Thymus (tissue), 11 donors: ENCODE measurements at regions not wholly inside any gene's neighbourhood (a gene's known extent, or its start where the extent isn't known, plus 50 kb on each side); places are given as distances from the start of the nearest gene placed in this dataset.

ENCODE experiments used
- DNase-seq, 9 donors: peaks; one replicate each; pipeline ENCODE4 v3.0.0-alpha.2; 2013; ENCODE audit warnings: low spot score in 9 of 9, low read depth in 6 of 9, missing footprints in 1 of 9
- H3K27ac ChIP-seq, 2 donors: one replicate each; pipeline ENCODE4 v1.5.1; 2013; ENCODE audit warnings: control low read depth in 1 of 2, low read depth in 1 of 2, low read length in 1 of 2, mild to moderate bottlenecking in 1 of 2, moderate library complexity in 1 of 2
- H3K27me3 ChIP-seq, 2 donors: one replicate each; pipeline ENCODE4 v1.5.1; 2013; ENCODE audit warnings: low read length in 1 of 2; ENCODE audit not compliant: control insufficient read depth in 2 of 2, insufficient read depth in 1 of 2
- H3K36me3 ChIP-seq, 2 donors: one replicate each; pipeline ENCODE4 v1.5.1; 2013; ENCODE audit warnings: low read length in 1 of 2, mild to moderate bottlenecking in 1 of 2, moderate library complexity in 1 of 2; ENCODE audit not compliant: control insufficient read depth in 2 of 2, insufficient read depth in 2 of 2
- H3K4me1 ChIP-seq, 2 donors: one replicate each; pipeline ENCODE4 v1.5.1; 2013; ENCODE audit warnings: low read length in 2 of 2; ENCODE audit not compliant: control insufficient read depth in 2 of 2, insufficient read depth in 2 of 2
- H3K4me3 ChIP-seq, 2 donors: one replicate each; pipeline ENCODE4 v1.5.1; 2013; ENCODE audit warnings: low read length in 2 of 2, control low read depth in 1 of 2, mild to moderate bottlenecking in 1 of 2
- H3K9me3 ChIP-seq, 2 donors: one replicate each; pipeline ENCODE4 v1.5.1; 2013; ENCODE audit warnings: low read length in 1 of 2, mild to moderate bottlenecking in 1 of 2; ENCODE audit not compliant: control insufficient read depth in 2 of 2, insufficient read depth in 1 of 2
- WGBS: extraction: QIAGEN DNeasy Blood & Tissue Kit; methylation state at CpG from one replicate; pipeline ENCODE4 v1.1.7; 2013; 5-methylcytosine and 5-hydroxymethylcytosine counted together
- donor health status: healthy.

- no peak for DNase-seq
- Histone ChIP-seq H3K27me3 (peaks cover 0 to 2% of the 10 kb centered on the region in 2 donors), H3K27ac (no peak overlapping the region), H3K4me3 (no peak overlapping the region), H3K9me3 (no peaks in the 10 kb centered on the region), H3K4me1 (peaks cover 0 to 10% of the 10 kb centered on the region in 2 donors), H3K36me3 (no peaks in the 10 kb centered on the region)
- 85% methylated on average over 7 of the region's 7 CpGs for WGBS
These were observed 53.9 kb upstream of the SHISAL1 start for GRCh38 chr22:44366372-44367300.

GRCh38 chr22:44365832-44366231 is 53.1 kb upstream of the SHISAL1 start:
- 86% methylated on average over 9 of the region's 9 CpGs for WGBS
- Histone ChIP-seq H3K27me3 (peaks cover 0 to 2% of the 10 kb centered on the region in 2 donors), H3K4me1 (peaks cover 0 to 10% of the 10 kb centered on the region in 2 donors), H3K27ac (no peak overlapping the region), H3K4me3 (no peak overlapping the region), H3K9me3 (no peaks in the 10 kb centered on the region), H3K36me3 (no peaks in the 10 kb centered on the region)
- DNase-seq = no peak

- Histone ChIP-seq H3K9me3 (no peaks in the 10 kb centered on the region), H3K27ac (no peak overlapping the region), H3K4me1 (peaks cover 0 to 10% of the 10 kb centered on the region in 2 donors), H3K4me3 (no peak overlapping the region), H3K27me3 (peaks cover 0 to 2% of the 10 kb centered on the region in 2 donors), H3K36me3 (no peaks in the 10 kb centered on the region)
- no peak for DNase-seq
- WGBS = 86% methylated on average over 9 of the region's 9 CpGs
These were observed 52.4 kb upstream of the SHISAL1 start for GRCh38 chr22:44365191-44365590.

GRCh38 chr22:44364751-44365130 is 52.0 kb upstream of the SHISAL1 start:
- WGBS = 76% methylated on average over 12 of the region's 12 CpGs
- no peak for DNase-seq

GRCh38 chr22:44363980-44364750 is 51.4 kb upstream of the SHISAL1 start:
- H3K36me3 ChIP-seq = no peaks in the 10 kb centered on the region
- peaks cover 0 to 10% of the 10 kb centered on the region in 2 donors for H3K4me1 ChIP-seq
- DNase-seq = no peak
- H3K4me3 ChIP-seq = no peak overlapping the region
- H3K27me3 ChIP-seq = peaks cover 0 to 2% of the 10 kb centered on the region in 2 donors
- WGBS = 82% methylated on average over 11 of the region's 11 CpGs
- H3K9me3 ChIP-seq = no peaks in the 10 kb centered on the region
- no peak overlapping the region for H3K27ac ChIP-seq

More at GRCh38 chr22:44364751-44365130, 52.0 kb upstream of the SHISAL1 start:
- H3K27me3 ChIP-seq = peaks cover 0 to 2% of the 10 kb centered on the region in 2 donors
- no peak overlapping the region for H3K27ac ChIP-seq
- H3K4me1 ChIP-seq = peaks cover 0 to 10% of the 10 kb centered on the region in 2 donors
- H3K4me3 ChIP-seq = no peak overlapping the region
- H3K36me3 ChIP-seq = no peaks in the 10 kb centered on the region
- no peaks in the 10 kb centered on the region for H3K9me3 ChIP-seq

GRCh38 chr22:44363013-44363979 is 50.5 kb upstream of the SHISAL1 start:
- H3K27ac ChIP-seq = no peak overlapping the region
- peaks cover 0 to 10% of the 10 kb centered on the region in 2 donors for H3K4me1 ChIP-seq
- H3K36me3 ChIP-seq = no peaks in the 10 kb centered on the region
- H3K9me3 ChIP-seq = no peaks in the 10 kb centered on the region
- H3K4me3 ChIP-seq = no peak overlapping the region
- WGBS = 92% methylated on average over 32 of the region's 32 CpGs
- peaks cover 0 to 2% of the 10 kb centered on the region in 2 donors for H3K27me3 ChIP-seq
- DNase-seq = no peak

- Histone ChIP-seq H3K27ac (no peak overlapping the region), H3K36me3 (no peaks in the 10 kb centered on the region), H3K27me3 (peaks cover 0 to 2% of the 10 kb centered on the region in 2 donors), H3K4me3 (no peak overlapping the region), H3K9me3 (no peaks in the 10 kb centered on the region), H3K4me1 (peaks cover 0 to 12% of the 10 kb centered on the region in 2 donors)
- DNase-seq = no peak
- 89% methylated on average over 8 of the region's 8 CpGs for WGBS
These were observed 49.7 kb upstream of the SHISAL1 start for GRCh38 chr22:44362249-44363012.
